Spleen (tissue), 7 donors: ENCODE measurements at regions not wholly inside any gene's neighbourhood (a gene's known extent, or its start where the extent isn't known, plus 50 kb on each side); places are given as distances from the start of the nearest gene placed in this dataset.

Experiments used
- POLR2A ChIP-seq, 3 donors: fragments of 450-650 bp; IDR thresholded peaks; one replicate each; pipeline ENCODE4 v1.5.1; 2017; ENCODE audit warnings: antibody characterized with exemption in 3 of 3, mild to moderate bottlenecking in 1 of 3
- TF ChIP-seq, protein P1 (sequence below), 11 experiments: fragments of 200-600 bp in 7 of 11; fragments of 450-650 bp in 4 of 11; sonication (generic) in 4 of 11; IDR thresholded peaks in 8 of 11; conservative IDR thresholded peaks in 3 of 11; 1 replicate in 7 of 11; 2 replicates in 4 of 11; pipeline versions ENCODE4 v1.4.0 to v1.8.0; 2016 to 2021; ENCODE audit warnings: antibody characterized with exemption in 11 of 11, inconsistent platforms in 4 of 11, mild to moderate bottlenecking in 1 of 11
- donor health status: DM: no; HTN: no; CAD: no; lungs with moderate emphysema.
- donor health status: DM: no; HTN: no; CAD: no.
- donor health status: DM: no; HTN: no; CAD: no.

DNA sequence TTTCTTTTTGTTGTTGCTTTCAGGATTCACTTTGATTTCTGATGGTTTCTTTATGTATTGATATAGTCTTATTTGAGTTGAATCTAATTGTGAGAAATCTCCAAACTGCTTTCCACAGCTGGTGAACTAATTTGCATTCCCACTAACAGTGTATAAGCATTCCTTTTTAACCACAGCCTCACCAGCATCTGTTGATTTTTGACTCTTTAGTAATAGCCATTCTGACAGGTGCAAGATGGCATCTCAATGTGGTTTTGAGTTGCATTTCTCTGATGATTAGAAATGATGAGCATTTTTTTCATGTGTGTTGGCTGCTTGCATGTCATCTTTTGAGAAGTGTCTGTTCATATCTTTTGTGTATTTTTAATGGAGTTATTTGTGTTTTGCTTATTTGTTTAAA is 1023.1 kb downstream of the SH3BGRL start:
- TF ChIP-seq, protein P1, sequence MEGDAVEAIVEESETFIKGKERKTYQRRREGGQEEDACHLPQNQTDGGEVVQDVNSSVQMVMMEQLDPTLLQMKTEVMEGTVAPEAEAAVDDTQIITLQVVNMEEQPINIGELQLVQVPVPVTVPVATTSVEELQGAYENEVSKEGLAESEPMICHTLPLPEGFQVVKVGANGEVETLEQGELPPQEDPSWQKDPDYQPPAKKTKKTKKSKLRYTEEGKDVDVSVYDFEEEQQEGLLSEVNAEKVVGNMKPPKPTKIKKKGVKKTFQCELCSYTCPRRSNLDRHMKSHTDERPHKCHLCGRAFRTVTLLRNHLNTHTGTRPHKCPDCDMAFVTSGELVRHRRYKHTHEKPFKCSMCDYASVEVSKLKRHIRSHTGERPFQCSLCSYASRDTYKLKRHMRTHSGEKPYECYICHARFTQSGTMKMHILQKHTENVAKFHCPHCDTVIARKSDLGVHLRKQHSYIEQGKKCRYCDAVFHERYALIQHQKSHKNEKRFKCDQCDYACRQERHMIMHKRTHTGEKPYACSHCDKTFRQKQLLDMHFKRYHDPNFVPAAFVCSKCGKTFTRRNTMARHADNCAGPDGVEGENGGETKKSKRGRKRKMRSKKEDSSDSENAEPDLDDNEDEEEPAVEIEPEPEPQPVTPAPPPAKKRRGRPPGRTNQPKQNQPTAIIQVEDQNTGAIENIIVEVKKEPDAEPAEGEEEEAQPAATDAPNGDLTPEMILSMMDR (IDR thresholded peaks at IDR 0.05 in 8 of 11, conservative IDR thresholded peaks at IDR 0.05 in 3 of 11) = no peak
- TF ChIP-seq POLR2A (IDR thresholded peaks at IDR 0.05) = no peak
